HFF-Myc (cell line): ENCODE measurements at regions not wholly inside any gene's neighbourhood (a gene's known extent, or its start where the extent isn't known, plus 50 kb on each side); places are given as distances from the start of the nearest gene placed in this dataset.

Source experiments
- DNase-seq: peaks from one replicate; pipeline ENCODE4 v3.0.0-alpha.2; 2011; ENCODE audit warnings: low read depth; ENCODE audit errors: extremely low read depth
- H3K4me3 ChIP-seq: replicated peaks from 2 replicates; pipeline ENCODE4 v1.5.1; 2011; ENCODE audit warnings: low read depth, mild to moderate bottlenecking, control low read depth, low read length
- CTCF ChIP-seq: IDR thresholded peaks from 2 replicates; pipeline ENCODE4 v1.5.1; 2012; ENCODE audit warnings: mild to moderate bottlenecking, low read depth, low read length, control low read depth; ENCODE audit errors: missing control alignments

GRCh38 chr3:31086698-31087097 is 192.2 kb upstream of the GADL1 start:
- no peak for TF ChIP-seq CTCF
- no peak overlapping the region for H3K4me3 ChIP-seq
- no peak for DNase-seq

- no peak for TF ChIP-seq CTCF
- DNase-seq: no peak
These were observed 197.3 kb upstream of the GADL1 start for GRCh38 chr3:31091748-31092147.

GRCh38 chr3:31092748-31093589 is 198.5 kb upstream of the GADL1 start:
- no peak overlapping the region for H3K4me3 ChIP-seq
- no peak for TF ChIP-seq CTCF
- DNase-seq: no peak

More at GRCh38 chr3:31091748-31092147, 197.3 kb upstream of the GADL1 start:
- H3K4me3 ChIP-seq: no peak overlapping the region

- H3K4me3 ChIP-seq: no peak overlapping the region
- TF ChIP-seq CTCF: no peak
- DNase-seq: no peak
These were observed 199.1 kb upstream of the GADL1 start for GRCh38 chr3:31093606-31094005.

- DNase-seq: no peak
- no peak for TF ChIP-seq CTCF
- no peak overlapping the region for H3K4me3 ChIP-seq
These were observed 199.6 kb upstream of the GADL1 start for GRCh38 chr3:31094048-31094447.

GRCh38 chr3:31095255-31095654 is 200.8 kb upstream of the GADL1 start:
- no peak for TF ChIP-seq CTCF
- no peak for DNase-seq
- H3K4me3 ChIP-seq: no peak overlapping the region
